H9 (cell line): ENCODE measurements at regions not wholly inside any gene's neighbourhood (a gene's known extent, or its start where the extent isn't known, plus 50 kb on each side); places are given as distances from the start of the nearest gene placed in this dataset.

Source experiments
- DNase-seq: peaks from one replicate; pipeline ENCODE4 v3.0.0-alpha.2; 2017
- H2AFZ ChIP-seq: one replicate; pipeline ENCODE4 v1.6.1; 2013; ENCODE audit warnings: mild to moderate bottlenecking, low read length, control low read depth, moderate library complexity
- H2AK5ac ChIP-seq: 2 replicates; pipeline ENCODE4 v1.6.1; 2013; ENCODE audit warnings: low read length, control low read depth, mixed read lengths; ENCODE audit not compliant: insufficient read length
- H2BK120ac ChIP-seq: one replicate; pipeline ENCODE4 v1.6.1; 2013; ENCODE audit warnings: low read depth, mild to moderate bottlenecking, low read length, control low read depth, inconsistent platforms; ENCODE audit not compliant: poor library complexity, severe bottlenecking
- H2BK12ac ChIP-seq: 2 replicates; pipeline ENCODE4 v1.6.1; 2013; ENCODE audit warnings: low read length, control low read depth, mixed read lengths, low read depth; ENCODE audit not compliant: insufficient read length
- H2BK15ac ChIP-seq: 2 replicates; pipeline ENCODE4 v1.6.1; 2013; ENCODE audit warnings: low read depth, low read length, control low read depth
- H2BK20ac ChIP-seq: one replicate; pipeline ENCODE4 v1.6.1; 2013; ENCODE audit warnings: low read depth, mild to moderate bottlenecking, low read length, control low read depth, inconsistent platforms; ENCODE audit not compliant: poor library complexity, severe bottlenecking
- H2BK5ac ChIP-seq: 2 replicates; pipeline ENCODE4 v1.6.1; 2013; ENCODE audit warnings: low read length, control low read depth, mixed read lengths; ENCODE audit not compliant: insufficient read length
- H3K14ac ChIP-seq: 2 replicates; pipeline ENCODE4 v1.6.1; 2013; ENCODE audit warnings: low read length, control low read depth; ENCODE audit not compliant: insufficient read depth
- H3K18ac ChIP-seq: 2 replicates; pipeline ENCODE4 v1.6.1; 2013; ENCODE audit warnings: low read depth, mild to moderate bottlenecking, mixed read lengths, low read length, control low read depth; ENCODE audit not compliant: insufficient read length
- H3K23ac ChIP-seq: 2 replicates; pipeline ENCODE4 v1.6.1; 2013; ENCODE audit warnings: low read length, control low read depth, mixed read lengths, low read depth; ENCODE audit not compliant: insufficient read length
- H3K23me2 ChIP-seq: 2 replicates; pipeline ENCODE4 v1.6.1; 2013; ENCODE audit warnings: low read depth, mild to moderate bottlenecking, mixed read lengths, low read length, control low read depth; ENCODE audit not compliant: insufficient read length, poor library complexity, severe bottlenecking
- H3K27ac ChIP-seq: 2 replicates; pipeline ENCODE4 v1.5.1; 2013; ENCODE audit warnings: low read length, control low read depth, mixed read lengths, low read depth; ENCODE audit not compliant: insufficient read length
- H3K27me3 ChIP-seq: 2 replicates; pipeline ENCODE4 v1.6.1; 2013; ENCODE audit warnings: low read length, control low read depth, inconsistent platforms; ENCODE audit not compliant: insufficient read depth
- H3K4ac ChIP-seq: 2 replicates; pipeline ENCODE4 v1.6.1; 2013; ENCODE audit warnings: low read depth, mild to moderate bottlenecking, control low read depth, inconsistent platforms, low read length, moderate library complexity
- H3K4me1 ChIP-seq: 2 replicates; pipeline ENCODE4 v1.6.1; 2013; ENCODE audit warnings: low read length, control low read depth, inconsistent platforms; ENCODE audit not compliant: insufficient read depth
- H3K4me2 ChIP-seq: 2 replicates; pipeline ENCODE4 v1.6.1; 2013; ENCODE audit warnings: low read length, control low read depth, mixed read lengths; ENCODE audit not compliant: insufficient read length, insufficient read depth
- H3K56ac ChIP-seq: 2 replicates; pipeline ENCODE4 v1.6.1; 2013; ENCODE audit warnings: low read depth, mild to moderate bottlenecking, mixed read lengths, low read length, control low read depth; ENCODE audit not compliant: insufficient read length
- H3K79me1 ChIP-seq: 2 replicates; pipeline ENCODE4 v1.6.1; 2013; ENCODE audit warnings: low read depth, mild to moderate bottlenecking, moderate library complexity, low read length, control low read depth, inconsistent platforms; ENCODE audit not compliant: insufficient read depth, poor library complexity, severe bottlenecking
- H3K79me2 ChIP-seq: 2 replicates; pipeline ENCODE4 v1.6.1; 2013; ENCODE audit warnings: low read length, control low read depth, inconsistent platforms; ENCODE audit not compliant: insufficient read depth
- H3K9ac ChIP-seq: 2 replicates; pipeline ENCODE4 v1.6.1; 2013; ENCODE audit warnings: low read length, control low read depth, mixed read lengths; ENCODE audit not compliant: insufficient read length; ENCODE audit errors: extremely low read depth
- H3K9me3 ChIP-seq: one replicate; pipeline ENCODE4 v1.6.1; 2013; ENCODE audit warnings: low read depth, low read length, inconsistent platforms; ENCODE audit not compliant: control insufficient read depth
- H3T11ph ChIP-seq: one replicate; pipeline ENCODE4 v1.6.1; 2013; ENCODE audit warnings: mild to moderate bottlenecking, low read length, control low read depth, inconsistent platforms
- H4K20me1 ChIP-seq: one replicate; pipeline ENCODE4 v1.6.1; 2013; ENCODE audit not compliant: control insufficient read depth, insufficient read length, insufficient read depth
- H4K5ac ChIP-seq: 2 replicates; pipeline ENCODE4 v1.6.1; 2013; ENCODE audit warnings: low read depth, mild to moderate bottlenecking, mixed read lengths, low read length, control low read depth; ENCODE audit not compliant: insufficient read length
- H4K8ac ChIP-seq: replicated peaks from 2 replicates; pipeline ENCODE4 v1.6.1; 2013; ENCODE audit warnings: low read length, control low read depth, mixed read lengths, low read depth; ENCODE audit not compliant: insufficient read length
- H4K91ac ChIP-seq: 2 replicates; pipeline ENCODE4 v1.6.1; 2013; ENCODE audit warnings: low read depth, mild to moderate bottlenecking, moderate library complexity, mixed read lengths, low read length, control low read depth; ENCODE audit not compliant: insufficient read length
- H3K27ac Mint-ChIP-seq, 3 experiments: 2 replicates in 2 of 3; 3 replicates in 1 of 3; pipeline ENCODE4 v1.8.0; 2020 to 2021; ENCODE audit warnings: mixed read lengths in 3 of 3, mild to moderate bottlenecking in 1 of 3, moderate library complexity in 1 of 3
- H3K27me3 Mint-ChIP-seq: 2 replicates; pipeline ENCODE4 v1.8.0; 2021; ENCODE audit warnings: low read depth, mild to moderate bottlenecking, moderate library complexity, mixed read lengths
- H3K36me3 Mint-ChIP-seq, 3 experiments: 2 replicates in 2 of 3; 3 replicates in 1 of 3; pipeline ENCODE4 v1.8.0; 2020 to 2021; ENCODE audit warnings: low read depth in 3 of 3, mixed read lengths in 3 of 3; ENCODE audit not compliant: insufficient read depth in 1 of 3
- H3K4me1 Mint-ChIP-seq, 2 experiments: 2 replicates each; pipeline ENCODE4 v1.8.0; 2020; ENCODE audit warnings: mixed read lengths in 2 of 2
- H3K4me3 Mint-ChIP-seq, 2 experiments: 2 replicates in 1 of 2; 3 replicates in 1 of 2; pipeline ENCODE4 v1.8.0; 2020 to 2021; ENCODE audit warnings: mild to moderate bottlenecking in 2 of 2, mixed read lengths in 2 of 2, moderate library complexity in 1 of 2
- H3K9me3 Mint-ChIP-seq, 2 experiments: 2 replicates in 1 of 2; 3 replicates in 1 of 2; pipeline ENCODE4 v1.8.0; 2020; ENCODE audit warnings: mild to moderate bottlenecking in 2 of 2, mixed read lengths in 2 of 2, moderate library complexity in 1 of 2
- WGBS: extraction: QIAGEN DNeasy Blood & Tissue Kit; methylation state at CpG from one replicate; pipeline ENCODE4 v1.1.7; 2013; ENCODE audit warnings: missing lambda C conversion rate, low lambda C conversion rate, mixed read lengths; ENCODE audit not compliant: insufficient read length; ENCODE audit errors: extremely low coverage; 5-methylcytosine and 5-hydroxymethylcytosine counted together
- TF ChIP-seq, protein P1 (sequence below): fragments of 200-600 bp; sonication (generic); conservative IDR thresholded peaks from 3 replicates; pipeline ENCODE4 v1.8.0; 2021; ENCODE audit warnings: antibody characterized with exemption, mild to moderate bottlenecking

DNA sequence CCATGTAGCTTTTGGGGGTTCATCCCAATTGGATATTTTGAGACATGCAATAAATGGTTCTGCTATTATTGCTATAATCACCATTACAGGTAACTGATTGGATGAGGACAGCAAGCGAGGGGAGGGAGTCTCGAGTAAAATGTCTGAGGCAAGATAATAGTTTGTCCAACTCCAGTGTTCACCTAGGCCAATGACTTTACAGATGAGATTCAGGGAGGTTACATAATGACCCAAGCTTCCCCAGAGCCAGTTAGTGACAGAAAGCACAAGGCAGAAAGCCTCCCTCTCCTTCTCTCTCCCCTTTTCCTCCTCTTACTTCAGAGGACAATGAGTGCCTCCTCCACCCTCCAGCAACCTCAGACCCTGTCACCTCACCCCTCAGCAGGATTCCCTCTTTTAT, 98.4 kb upstream of the GLS start:
- Histone ChIP-seq H3K23ac (no peak overlapping the region), H3K27ac (no peak overlapping the region), H2AK5ac (no peak overlapping the region), H3K9ac (no peak overlapping the region), H4K8ac (no peak overlapping the region), H3K79me2 (no peaks in the 10 kb centered on the region), H3K79me1 (no peaks in the 10 kb centered on the region), H2BK20ac (no peak overlapping the region), H2BK12ac (no peak overlapping the region), H3K4ac (no peak overlapping the region), H3K56ac (no peak overlapping the region), H3K9me3 (peaks cover 5% of the 10 kb centered on the region), H3K18ac (no peak overlapping the region), H3K14ac (no peak overlapping the region), H3T11ph (no peak overlapping the region), H3K4me2 (no peak overlapping the region), H3K4me1 (peaks cover 2% of the 10 kb centered on the region; the same call in 1 of the 2 replicates), H3K27me3 (no peaks in the 10 kb centered on the region), H2BK120ac (no peak overlapping the region), H2AFZ (no peak overlapping the region), H2BK15ac (no peak overlapping the region), H3K23me2 (no peaks in the 10 kb centered on the region), H4K20me1 (no peaks in the 10 kb centered on the region), H4K5ac (no peak overlapping the region), H4K91ac (no peak overlapping the region), H2BK5ac (no peak overlapping the region)
- Mint-ChIP-seq H3K4me1 (peaks cover 12 to 14% of the 10 kb centered on the region in 2 experiments), H3K27ac (peak overlapping the region in 1 of 3 experiments; percentile 71; a peak in 2 of 7 replicates), H3K4me3 (no peak overlapping the region), H3K27me3 (no peaks in the 10 kb centered on the region; the same call in 1 of the 2 replicates), H3K36me3 (peaks cover 5 to 31% (median 10%) of the 10 kb centered on the region in 3 experiments), H3K9me3 (peaks cover 20 to 29% of the 10 kb centered on the region in 2 experiments)
- no CpG with 5 or more reads among the region's 2 CpGs for WGBS
- DNase-seq, result no peak
- TF ChIP-seq, protein P1, sequence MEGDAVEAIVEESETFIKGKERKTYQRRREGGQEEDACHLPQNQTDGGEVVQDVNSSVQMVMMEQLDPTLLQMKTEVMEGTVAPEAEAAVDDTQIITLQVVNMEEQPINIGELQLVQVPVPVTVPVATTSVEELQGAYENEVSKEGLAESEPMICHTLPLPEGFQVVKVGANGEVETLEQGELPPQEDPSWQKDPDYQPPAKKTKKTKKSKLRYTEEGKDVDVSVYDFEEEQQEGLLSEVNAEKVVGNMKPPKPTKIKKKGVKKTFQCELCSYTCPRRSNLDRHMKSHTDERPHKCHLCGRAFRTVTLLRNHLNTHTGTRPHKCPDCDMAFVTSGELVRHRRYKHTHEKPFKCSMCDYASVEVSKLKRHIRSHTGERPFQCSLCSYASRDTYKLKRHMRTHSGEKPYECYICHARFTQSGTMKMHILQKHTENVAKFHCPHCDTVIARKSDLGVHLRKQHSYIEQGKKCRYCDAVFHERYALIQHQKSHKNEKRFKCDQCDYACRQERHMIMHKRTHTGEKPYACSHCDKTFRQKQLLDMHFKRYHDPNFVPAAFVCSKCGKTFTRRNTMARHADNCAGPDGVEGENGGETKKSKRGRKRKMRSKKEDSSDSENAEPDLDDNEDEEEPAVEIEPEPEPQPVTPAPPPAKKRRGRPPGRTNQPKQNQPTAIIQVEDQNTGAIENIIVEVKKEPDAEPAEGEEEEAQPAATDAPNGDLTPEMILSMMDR, result no peak
